ENCODE measurements at regions not wholly inside any gene's neighbourhood (a gene's known extent, or its start where the extent isn't known, plus 50 kb on each side); places are given as distances from the start of the nearest gene placed in this dataset.

- in situ Hi-C loops (cut with MboI; ENCODE audit: low sequenced_read_pairs in 4 of 4) = no loop called here
- DNase-seq = no peak
- H3K27ac ChIP-seq = no peak overlapping the region
- H3K4me1 ChIP-seq = peaks cover 0 to 7% of the 10 kb centered on the region in 2 donors
- TF ChIP-seq POLR2A (IDR thresholded peaks at IDR 0.05) = no peak
- TF ChIP-seq CTCF (IDR thresholded peaks at IDR 0.05 in 4 of 5, conservative IDR thresholded peaks at IDR 0.05 in 1 of 5) = no peak
- no peaks in the 10 kb centered on the region for H3K9me3 ChIP-seq
- H3K27me3 ChIP-seq = no peaks in the 10 kb centered on the region
- intact Hi-C loops (cut with DNase I; ENCODE audit: low total_unique reads) = no loop called here
- H3K4me3 ChIP-seq = no peak overlapping the region
- H3K36me3 ChIP-seq = no peaks in the 10 kb centered on the region
- no peak for ATAC-seq
Measured at GRCh38 chr5:125717209-125717608, 706.0 kb upstream of the GRAMD2B start.

- H3K4me3 ChIP-seq = no peak overlapping the region
- peaks cover 0 to 7% of the 10 kb centered on the region in 2 donors for H3K4me1 ChIP-seq
- intact Hi-C loops (cut with DNase I; ENCODE audit: low total_unique reads) (no loop called here), in situ Hi-C loops (cut with MboI; ENCODE audit: low sequenced_read_pairs in 4 of 4) (no loop called here)
- H3K9me3 ChIP-seq = no peaks in the 10 kb centered on the region
- no peaks in the 10 kb centered on the region for H3K36me3 ChIP-seq
- DNase-seq (no peak), ATAC-seq (peak; percentile 65 to 95)
- TF ChIP-seq POLR2A (IDR thresholded peaks at IDR 0.05) (no peak), CTCF (IDR thresholded peaks at IDR 0.05 in 4 of 5, conservative IDR thresholded peaks at IDR 0.05 in 1 of 5) (no peak)
- H3K27ac ChIP-seq = peak overlapping the region in 3 of 4 donors; percentile 6 to 65 (median 28)
- no peaks in the 10 kb centered on the region for H3K27me3 ChIP-seq
Measured at GRCh38 chr5:125719681-125720347, 703.4 kb upstream of the GRAMD2B start.

- Histone ChIP-seq H3K4me3 (no peak overlapping the region), H3K27me3 (no peaks in the 10 kb centered on the region), H3K4me1 (peaks cover 0 to 7% of the 10 kb centered on the region in 2 donors), H3K9me3 (no peaks in the 10 kb centered on the region), H3K36me3 (no peaks in the 10 kb centered on the region), H3K27ac (peak overlapping the region in 3 of 4 donors; percentile 6 to 65 (median 28))
- ATAC-seq = peak in 1 of 2 donors; percentile 22
- in situ Hi-C loops (cut with MboI; ENCODE audit: low sequenced_read_pairs in 4 of 4) = no loop called here
- TF ChIP-seq CTCF (IDR thresholded peaks at IDR 0.05 in 4 of 5, conservative IDR thresholded peaks at IDR 0.05 in 1 of 5) (no peak), POLR2A (IDR thresholded peaks at IDR 0.05) (no peak)
- DNase-seq = no peak
- intact Hi-C loops (cut with DNase I; ENCODE audit: low total_unique reads) = no loop called here
Measured at GRCh38 chr5:125720348-125720685, 702.9 kb upstream of the GRAMD2B start.

- no peak overlapping the region for H3K4me3 ChIP-seq
- TF ChIP-seq POLR2A (IDR thresholded peaks at IDR 0.05) = no peak
- TF ChIP-seq CTCF (IDR thresholded peaks at IDR 0.05 in 4 of 5, conservative IDR thresholded peaks at IDR 0.05 in 1 of 5) = no peak
- peaks cover 0 to 7% of the 10 kb centered on the region in 2 donors for H3K4me1 ChIP-seq
- no peaks in the 10 kb centered on the region for H3K27me3 ChIP-seq
- no peaks in the 10 kb centered on the region for H3K9me3 ChIP-seq
- no peak for ATAC-seq
- no peak overlapping the region for H3K27ac ChIP-seq
- DNase-seq = no peak
- intact Hi-C loops (cut with DNase I; ENCODE audit: low total_unique reads) (no loop called here), in situ Hi-C loops (cut with MboI; ENCODE audit: low sequenced_read_pairs in 4 of 4) (no loop called here)
- H3K36me3 ChIP-seq = no peaks in the 10 kb centered on the region
Measured at GRCh38 chr5:125720721-125721120, 702.5 kb upstream of the GRAMD2B start.

- DNase-seq (no peak), ATAC-seq (no peak)
- Histone ChIP-seq H3K4me3 (no peak overlapping the region), H3K9me3 (no peaks in the 10 kb centered on the region), H3K27ac (no peak overlapping the region), H3K4me1 (peaks cover 0 to 7% of the 10 kb centered on the region in 2 donors), H3K27me3 (no peaks in the 10 kb centered on the region), H3K36me3 (no peaks in the 10 kb centered on the region)
- TF ChIP-seq POLR2A (IDR thresholded peaks at IDR 0.05) (no peak), CTCF (IDR thresholded peaks at IDR 0.05 in 4 of 5, conservative IDR thresholded peaks at IDR 0.05 in 1 of 5) (no peak)
- in situ Hi-C loops (cut with MboI; ENCODE audit: low sequenced_read_pairs in 4 of 4) (no loop called here), intact Hi-C loops (cut with DNase I; ENCODE audit: low total_unique reads) (no loop called here)
Measured at GRCh38 chr5:125722550-125722949, 700.7 kb upstream of the GRAMD2B start.

All from gastrocnemius medialis (tissue), 4 donors.